ENCODE measurements at regions not wholly inside any gene's neighbourhood (a gene's known extent, or its start where the extent isn't known, plus 50 kb on each side); places are given as distances from the start of the nearest gene placed in this dataset.

DNA sequence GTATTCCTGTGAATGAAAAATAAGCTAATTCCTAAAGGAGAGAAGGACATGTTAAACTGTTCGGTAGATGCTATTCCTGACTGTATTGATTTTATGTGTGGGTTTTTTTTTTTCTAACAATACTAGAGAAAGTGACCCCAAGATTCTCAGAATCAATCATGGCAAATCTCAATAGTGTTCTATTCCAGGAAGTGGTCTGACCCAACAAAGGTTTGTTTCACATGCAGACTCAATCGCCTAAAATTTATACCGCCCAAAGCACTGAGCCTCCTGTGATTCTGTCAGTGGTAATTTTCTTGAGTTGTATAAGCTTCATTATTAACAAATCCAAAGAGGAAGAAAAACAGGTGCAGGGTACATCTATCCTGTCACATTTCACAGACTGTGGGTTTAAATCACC, 293.7 kb downstream of the SUCLA2 start (continued):
- TF ChIP-seq, protein P1, sequence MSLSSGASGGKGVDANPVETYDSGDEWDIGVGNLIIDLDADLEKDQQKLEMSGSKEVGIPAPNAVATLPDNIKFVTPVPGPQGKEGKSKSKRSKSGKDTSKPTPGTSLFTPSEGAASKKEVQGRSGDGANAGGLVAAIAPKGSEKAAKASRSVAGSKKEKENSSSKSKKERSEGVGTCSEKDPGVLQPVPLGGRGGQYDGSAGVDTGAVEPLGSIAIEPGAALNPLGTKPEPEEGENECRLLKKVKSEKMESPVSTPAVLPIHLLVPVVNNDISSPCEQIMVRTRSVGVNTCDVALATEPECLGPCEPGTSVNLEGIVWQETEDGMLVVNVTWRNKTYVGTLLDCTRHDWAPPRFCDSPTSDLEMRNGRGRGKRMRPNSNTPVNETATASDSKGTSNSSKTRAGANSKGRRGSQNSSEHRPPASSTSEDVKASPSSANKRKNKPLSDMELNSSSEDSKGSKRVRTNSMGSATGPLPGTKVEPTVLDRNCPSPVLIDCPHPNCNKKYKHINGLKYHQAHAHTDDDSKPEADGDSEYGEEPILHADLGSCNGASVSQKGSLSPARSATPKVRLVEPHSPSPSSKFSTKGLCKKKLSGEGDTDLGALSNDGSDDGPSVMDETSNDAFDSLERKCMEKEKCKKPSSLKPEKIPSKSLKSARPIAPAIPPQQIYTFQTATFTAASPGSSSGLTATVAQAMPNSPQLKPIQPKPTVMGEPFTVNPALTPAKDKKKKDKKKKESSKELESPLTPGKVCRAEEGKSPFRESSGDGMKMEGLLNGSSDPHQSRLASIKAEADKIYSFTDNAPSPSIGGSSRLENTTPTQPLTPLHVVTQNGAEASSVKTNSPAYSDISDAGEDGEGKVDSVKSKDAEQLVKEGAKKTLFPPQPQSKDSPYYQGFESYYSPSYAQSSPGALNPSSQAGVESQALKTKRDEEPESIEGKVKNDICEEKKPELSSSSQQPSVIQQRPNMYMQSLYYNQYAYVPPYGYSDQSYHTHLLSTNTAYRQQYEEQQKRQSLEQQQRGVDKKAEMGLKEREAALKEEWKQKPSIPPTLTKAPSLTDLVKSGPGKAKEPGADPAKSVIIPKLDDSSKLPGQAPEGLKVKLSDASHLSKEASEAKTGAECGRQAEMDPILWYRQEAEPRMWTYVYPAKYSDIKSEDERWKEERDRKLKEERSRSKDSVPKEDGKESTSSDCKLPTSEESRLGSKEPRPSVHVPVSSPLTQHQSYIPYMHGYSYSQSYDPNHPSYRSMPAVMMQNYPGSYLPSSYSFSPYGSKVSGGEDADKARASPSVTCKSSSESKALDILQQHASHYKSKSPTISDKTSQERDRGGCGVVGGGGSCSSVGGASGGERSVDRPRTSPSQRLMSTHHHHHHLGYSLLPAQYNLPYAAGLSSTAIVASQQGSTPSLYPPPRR (CRISPR knock-in tag; IDR thresholded peaks at IDR 0.05; ENCODE audit: borderline replicate concordance) = no peak
- TF ChIP-seq ZNF879 (CRISPR knock-in tag; IDR thresholded peaks at IDR 0.05) = no peak
- no peak for TF ChIP-seq ZNF678 (CRISPR knock-in tag; IDR thresholded peaks at IDR 0.05)
- TF ChIP-seq, protein P2, sequence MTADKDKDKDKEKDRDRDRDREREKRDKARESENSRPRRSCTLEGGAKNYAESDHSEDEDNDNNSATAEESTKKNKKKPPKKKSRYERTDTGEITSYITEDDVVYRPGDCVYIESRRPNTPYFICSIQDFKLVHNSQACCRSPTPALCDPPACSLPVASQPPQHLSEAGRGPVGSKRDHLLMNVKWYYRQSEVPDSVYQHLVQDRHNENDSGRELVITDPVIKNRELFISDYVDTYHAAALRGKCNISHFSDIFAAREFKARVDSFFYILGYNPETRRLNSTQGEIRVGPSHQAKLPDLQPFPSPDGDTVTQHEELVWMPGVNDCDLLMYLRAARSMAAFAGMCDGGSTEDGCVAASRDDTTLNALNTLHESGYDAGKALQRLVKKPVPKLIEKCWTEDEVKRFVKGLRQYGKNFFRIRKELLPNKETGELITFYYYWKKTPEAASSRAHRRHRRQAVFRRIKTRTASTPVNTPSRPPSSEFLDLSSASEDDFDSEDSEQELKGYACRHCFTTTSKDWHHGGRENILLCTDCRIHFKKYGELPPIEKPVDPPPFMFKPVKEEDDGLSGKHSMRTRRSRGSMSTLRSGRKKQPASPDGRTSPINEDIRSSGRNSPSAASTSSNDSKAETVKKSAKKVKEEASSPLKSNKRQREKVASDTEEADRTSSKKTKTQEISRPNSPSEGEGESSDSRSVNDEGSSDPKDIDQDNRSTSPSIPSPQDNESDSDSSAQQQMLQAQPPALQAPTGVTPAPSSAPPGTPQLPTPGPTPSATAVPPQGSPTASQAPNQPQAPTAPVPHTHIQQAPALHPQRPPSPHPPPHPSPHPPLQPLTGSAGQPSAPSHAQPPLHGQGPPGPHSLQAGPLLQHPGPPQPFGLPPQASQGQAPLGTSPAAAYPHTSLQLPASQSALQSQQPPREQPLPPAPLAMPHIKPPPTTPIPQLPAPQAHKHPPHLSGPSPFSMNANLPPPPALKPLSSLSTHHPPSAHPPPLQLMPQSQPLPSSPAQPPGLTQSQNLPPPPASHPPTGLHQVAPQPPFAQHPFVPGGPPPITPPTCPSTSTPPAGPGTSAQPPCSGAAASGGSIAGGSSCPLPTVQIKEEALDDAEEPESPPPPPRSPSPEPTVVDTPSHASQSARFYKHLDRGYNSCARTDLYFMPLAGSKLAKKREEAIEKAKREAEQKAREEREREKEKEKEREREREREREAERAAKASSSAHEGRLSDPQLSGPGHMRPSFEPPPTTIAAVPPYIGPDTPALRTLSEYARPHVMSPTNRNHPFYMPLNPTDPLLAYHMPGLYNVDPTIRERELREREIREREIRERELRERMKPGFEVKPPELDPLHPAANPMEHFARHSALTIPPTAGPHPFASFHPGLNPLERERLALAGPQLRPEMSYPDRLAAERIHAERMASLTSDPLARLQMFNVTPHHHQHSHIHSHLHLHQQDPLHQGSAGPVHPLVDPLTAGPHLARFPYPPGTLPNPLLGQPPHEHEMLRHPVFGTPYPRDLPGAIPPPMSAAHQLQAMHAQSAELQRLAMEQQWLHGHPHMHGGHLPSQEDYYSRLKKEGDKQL (CRISPR knock-in tag; IDR thresholded peaks at IDR 0.05; ENCODE audit: low read depth) = no peak
- TF ChIP-seq CCAR2 (optimal IDR thresholded peaks at IDR 0.05; ENCODE audit: low read depth, low read length) = no peak

Data from HepG2 (cell line).